Sigmoid colon (tissue), 3 donors: ENCODE measurements at regions not wholly inside any gene's neighbourhood (a gene's known extent, or its start where the extent isn't known, plus 50 kb on each side); places are given as distances from the start of the nearest gene placed in this dataset.

Experiments used
- CTCF ChIP-seq, 4 experiments: fragments of 450-650 bp in 3 of 4; fragments of 200-600 bp in 1 of 4; IDR thresholded peaks; one replicate each; pipeline ENCODE4 v1.5.1; 2016 to 2019; ENCODE audit warnings: antibody characterized with exemption in 4 of 4, mild to moderate bottlenecking in 3 of 4, moderate library complexity in 2 of 4
- POLR2A ChIP-seq, 2 donors: fragments of 450-650 bp; IDR thresholded peaks; one replicate each; pipeline ENCODE4 v1.6.1; 2016; ENCODE audit warnings: antibody characterized with exemption in 2 of 2, mild to moderate bottlenecking in 2 of 2, moderate library complexity in 2 of 2

- TF ChIP-seq CTCF (IDR thresholded peaks at IDR 0.05): no peak
- TF ChIP-seq POLR2A (IDR thresholded peaks at IDR 0.05): no peak
Measured at GRCh38 chr5:67361932-67362729, 165.5 kb upstream of the CD180 start.
